Uterus (tissue), 2 donors: ENCODE measurements at regions not wholly inside any gene's neighbourhood (a gene's known extent, or its start where the extent isn't known, plus 50 kb on each side); places are given as distances from the start of the nearest gene placed in this dataset.

Experiments
- POLR2A ChIP-seq, 2 donors: fragments of 450-650 bp; IDR thresholded peaks; one replicate each; pipeline ENCODE4 v1.6.1; 2016; ENCODE audit warnings: antibody characterized with exemption in 2 of 2, mild to moderate bottlenecking in 1 of 2, moderate library complexity in 1 of 2
- TF ChIP-seq, protein P1 (sequence below), 4 experiments: fragments of 200-600 bp in 2 of 4; fragments of 450-650 bp in 2 of 4; sonication (generic) in 2 of 4; IDR thresholded peaks; one replicate each; pipeline ENCODE4 v1.5.1; 2016 to 2019; ENCODE audit warnings: antibody characterized with exemption in 4 of 4, mild to moderate bottlenecking in 2 of 4, moderate library complexity in 1 of 4

DNA sequence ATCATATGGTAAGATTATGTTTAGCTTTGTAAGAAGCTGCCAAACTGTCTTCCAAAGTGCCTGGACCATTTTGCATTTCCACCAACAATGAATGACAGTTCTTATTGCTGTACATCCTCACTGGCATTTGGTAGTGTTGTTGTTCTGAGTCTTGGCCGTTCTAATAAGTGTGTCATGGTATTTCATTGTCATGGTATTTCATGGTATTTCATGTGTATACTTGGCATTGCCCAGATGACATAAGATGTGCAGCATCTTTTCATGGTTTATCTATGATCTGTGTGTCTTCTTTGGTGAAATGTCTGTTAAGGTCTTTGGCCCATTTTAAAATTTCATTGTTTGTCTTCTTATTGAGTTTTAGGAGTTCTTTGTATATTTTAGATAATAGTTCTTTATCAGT, 224.4 kb downstream of the BCAS1 start:
- TF ChIP-seq, protein P1, sequence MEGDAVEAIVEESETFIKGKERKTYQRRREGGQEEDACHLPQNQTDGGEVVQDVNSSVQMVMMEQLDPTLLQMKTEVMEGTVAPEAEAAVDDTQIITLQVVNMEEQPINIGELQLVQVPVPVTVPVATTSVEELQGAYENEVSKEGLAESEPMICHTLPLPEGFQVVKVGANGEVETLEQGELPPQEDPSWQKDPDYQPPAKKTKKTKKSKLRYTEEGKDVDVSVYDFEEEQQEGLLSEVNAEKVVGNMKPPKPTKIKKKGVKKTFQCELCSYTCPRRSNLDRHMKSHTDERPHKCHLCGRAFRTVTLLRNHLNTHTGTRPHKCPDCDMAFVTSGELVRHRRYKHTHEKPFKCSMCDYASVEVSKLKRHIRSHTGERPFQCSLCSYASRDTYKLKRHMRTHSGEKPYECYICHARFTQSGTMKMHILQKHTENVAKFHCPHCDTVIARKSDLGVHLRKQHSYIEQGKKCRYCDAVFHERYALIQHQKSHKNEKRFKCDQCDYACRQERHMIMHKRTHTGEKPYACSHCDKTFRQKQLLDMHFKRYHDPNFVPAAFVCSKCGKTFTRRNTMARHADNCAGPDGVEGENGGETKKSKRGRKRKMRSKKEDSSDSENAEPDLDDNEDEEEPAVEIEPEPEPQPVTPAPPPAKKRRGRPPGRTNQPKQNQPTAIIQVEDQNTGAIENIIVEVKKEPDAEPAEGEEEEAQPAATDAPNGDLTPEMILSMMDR (IDR thresholded peaks at IDR 0.05) = no peak
- no peak for TF ChIP-seq POLR2A (IDR thresholded peaks at IDR 0.05)
